ENCODE measurements at regions not wholly inside any gene's neighbourhood (a gene's known extent, or its start where the extent isn't known, plus 50 kb on each side); places are given as distances from the start of the nearest gene placed in this dataset.

DNA sequence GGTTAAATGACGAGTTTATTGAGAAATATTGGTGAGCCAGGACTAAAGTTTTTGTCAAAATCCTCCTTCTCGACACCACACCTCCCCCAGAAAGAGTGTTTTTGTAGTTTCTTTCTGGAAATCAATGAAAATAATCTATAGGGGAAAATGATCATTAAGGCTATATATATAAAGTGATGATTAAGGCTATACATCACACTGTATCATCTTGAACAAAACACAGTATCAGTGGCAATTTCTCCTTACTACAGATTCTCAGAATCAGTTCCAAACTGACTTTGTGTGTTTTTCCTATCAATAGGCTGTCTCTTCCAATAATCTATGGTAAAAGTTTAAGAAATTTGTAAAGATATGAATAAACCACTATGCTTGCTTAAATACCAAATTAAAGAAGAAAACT is 81.7 kb downstream of the IFNG-AS1 start:
- no peaks in the 10 kb centered on the region for H3K36me3 ChIP-seq
- no peak overlapping the region for H3K4me3 ChIP-seq
- H3K4me1 ChIP-seq (ENCODE audit: low read depth), result no peaks in the 10 kb centered on the region
- no peaks in the 10 kb centered on the region for H3K27me3 ChIP-seq
- H3K27ac ChIP-seq, result no peak overlapping the region
- TF ChIP-seq, protein P1, sequence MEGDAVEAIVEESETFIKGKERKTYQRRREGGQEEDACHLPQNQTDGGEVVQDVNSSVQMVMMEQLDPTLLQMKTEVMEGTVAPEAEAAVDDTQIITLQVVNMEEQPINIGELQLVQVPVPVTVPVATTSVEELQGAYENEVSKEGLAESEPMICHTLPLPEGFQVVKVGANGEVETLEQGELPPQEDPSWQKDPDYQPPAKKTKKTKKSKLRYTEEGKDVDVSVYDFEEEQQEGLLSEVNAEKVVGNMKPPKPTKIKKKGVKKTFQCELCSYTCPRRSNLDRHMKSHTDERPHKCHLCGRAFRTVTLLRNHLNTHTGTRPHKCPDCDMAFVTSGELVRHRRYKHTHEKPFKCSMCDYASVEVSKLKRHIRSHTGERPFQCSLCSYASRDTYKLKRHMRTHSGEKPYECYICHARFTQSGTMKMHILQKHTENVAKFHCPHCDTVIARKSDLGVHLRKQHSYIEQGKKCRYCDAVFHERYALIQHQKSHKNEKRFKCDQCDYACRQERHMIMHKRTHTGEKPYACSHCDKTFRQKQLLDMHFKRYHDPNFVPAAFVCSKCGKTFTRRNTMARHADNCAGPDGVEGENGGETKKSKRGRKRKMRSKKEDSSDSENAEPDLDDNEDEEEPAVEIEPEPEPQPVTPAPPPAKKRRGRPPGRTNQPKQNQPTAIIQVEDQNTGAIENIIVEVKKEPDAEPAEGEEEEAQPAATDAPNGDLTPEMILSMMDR (IDR thresholded peaks at IDR 0.05; ENCODE audit: low read depth, low read length), result no peak
- no peaks in the 10 kb centered on the region for H3K9me3 ChIP-seq (ENCODE audit: low read depth)
- DNase-seq (ENCODE audit: low read depth in 1 of 2, low spot score in 1 of 2), result no peak

Measured in cardiac muscle cell (in vitro differentiated cells and primary cell).